ENCODE measurements at regions not wholly inside any gene's neighbourhood (a gene's known extent, or its start where the extent isn't known, plus 50 kb on each side); places are given as distances from the start of the nearest gene placed in this dataset.
A peak's percentile ranks its signal among the peaks of the same experiment; 100 is the strongest.
"Not testable (repeated sequence)": the region's sequence is repeated elsewhere in the genome, so short reads cannot be mapped to it uniquely, and the experiment has no call there.

DNA sequence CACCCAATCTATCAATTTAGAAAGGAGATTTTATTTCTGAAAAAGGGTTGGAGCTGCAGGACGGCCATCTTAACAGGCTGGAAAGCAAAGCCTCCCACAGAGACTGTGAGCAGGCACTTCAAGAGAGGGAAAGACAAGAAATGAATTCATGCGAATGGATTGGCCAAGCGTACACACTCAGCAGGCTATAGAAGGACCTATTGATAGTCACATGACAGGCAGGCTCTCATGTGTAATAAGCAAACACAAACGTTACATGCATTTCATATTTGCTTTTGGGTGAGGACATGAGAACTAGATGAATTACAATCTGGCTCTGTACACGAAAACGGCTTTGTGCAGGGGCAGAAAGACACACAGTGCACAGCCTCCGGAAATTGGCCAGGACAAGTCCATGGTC is 83.9 kb upstream of the GOLGA6L6 start:
- not testable (repeated sequence) for DNase-seq (ENCODE audit: low spot score)

DNA sequence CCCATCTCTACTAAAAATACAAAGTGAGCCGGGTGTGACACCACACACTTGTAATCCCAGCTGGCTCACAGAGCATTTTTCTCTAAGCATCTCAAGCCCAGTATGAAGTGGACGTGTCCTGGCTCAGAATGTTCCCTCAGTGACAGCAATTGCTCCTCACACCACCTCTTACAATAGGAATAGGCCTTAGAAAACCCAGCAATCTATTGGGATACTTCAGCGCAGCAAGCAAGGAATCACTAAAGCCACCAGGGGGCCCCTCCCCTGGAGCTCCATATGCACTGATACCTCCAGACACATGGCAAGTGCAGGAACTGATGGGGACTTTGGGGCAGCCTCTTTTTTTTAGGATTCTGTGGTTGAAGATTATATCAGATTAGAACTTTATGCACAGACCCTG is 82.5 kb upstream of the GOLGA6L6 start:
- DNase-seq (ENCODE audit: low spot score) = not testable (repeated sequence)

DNA sequence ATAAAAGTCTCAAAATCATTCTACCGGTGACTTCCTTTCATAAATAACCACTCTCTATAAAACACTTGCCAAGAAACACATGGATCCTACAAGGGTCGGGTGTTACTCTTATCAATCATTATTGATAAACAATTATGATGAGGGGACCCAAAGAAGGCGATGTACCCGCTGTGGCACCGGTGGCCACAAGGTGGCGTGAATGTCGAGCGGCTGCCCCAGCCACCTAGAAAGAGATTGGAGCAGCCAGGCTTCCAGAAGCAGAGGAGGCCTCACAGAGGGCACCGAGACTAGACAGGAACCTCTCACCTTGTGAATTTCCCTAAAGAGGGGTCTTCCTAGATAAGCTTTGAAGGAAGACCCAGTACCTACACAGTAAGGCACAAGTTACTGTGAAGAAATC is 80.5 kb upstream of the GOLGA6L6 start:
- DNase-seq (ENCODE audit: low spot score) = not testable (repeated sequence)

- DNase-seq (ENCODE audit: low spot score) = not testable (repeated sequence)
Measured at GRCh38 chr15:20614549-20614948, 72.9 kb upstream of the GOLGA6L6 start.

GRCh38 chr15:20612796-20613195 is 71.2 kb upstream of the GOLGA6L6 start:
- DNase-seq (ENCODE audit: low spot score) = peak; percentile 49

DNA sequence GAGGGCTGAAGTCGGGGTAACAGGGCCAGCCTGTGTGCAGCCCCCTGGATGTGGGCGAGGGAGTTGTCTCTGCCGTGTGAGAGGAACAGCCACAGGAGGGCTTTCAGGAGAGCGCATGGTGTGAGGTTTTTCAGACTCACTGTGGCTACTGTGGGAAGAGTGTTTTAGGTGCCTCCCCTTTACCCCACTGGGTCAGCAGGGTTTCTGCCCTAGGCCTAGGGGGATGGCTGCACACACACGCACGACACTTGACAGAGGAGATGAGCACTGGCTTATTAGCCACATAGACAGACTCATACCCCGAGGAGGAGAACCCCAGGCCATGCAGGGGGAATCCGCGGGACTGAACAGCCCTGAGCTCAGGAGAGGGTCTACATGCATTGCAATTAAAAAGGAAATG is 70.8 kb upstream of the GOLGA6L6 start:
- DNase-seq (ENCODE audit: low spot score) = peak; percentile 47

- DNase-seq (ENCODE audit: low spot score) = not testable (repeated sequence)
Measured at GRCh38 chr15:20611667-20612290, 70.2 kb upstream of the GOLGA6L6 start.

- DNase-seq (ENCODE audit: low spot score) = not testable (repeated sequence)
Measured at GRCh38 chr15:20608179-20608578, 66.6 kb upstream of the GOLGA6L6 start.

DNA sequence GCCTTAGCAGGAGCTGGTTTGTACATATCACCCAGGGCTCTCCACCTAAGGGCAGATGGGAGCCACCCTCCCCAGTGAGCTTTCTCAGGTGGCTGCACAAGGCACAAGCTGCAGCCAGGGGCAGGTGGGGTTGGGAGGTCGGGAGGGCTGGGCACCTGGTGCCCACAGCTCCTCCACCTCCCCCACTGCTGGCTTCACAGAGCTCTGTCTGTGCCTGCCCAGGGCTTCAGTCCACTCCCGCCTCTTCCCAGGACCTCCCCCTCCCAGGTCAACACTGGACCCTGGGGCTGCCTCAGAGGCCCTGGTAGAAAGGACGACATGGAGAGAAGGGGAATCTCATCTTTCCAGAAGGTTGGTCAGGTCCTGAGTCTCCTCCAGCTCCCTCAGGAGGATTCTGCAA is 55.6 kb upstream of the GOLGA6L6 start:
- DNase-seq (ENCODE audit: low spot score) = not testable (repeated sequence)

DNA sequence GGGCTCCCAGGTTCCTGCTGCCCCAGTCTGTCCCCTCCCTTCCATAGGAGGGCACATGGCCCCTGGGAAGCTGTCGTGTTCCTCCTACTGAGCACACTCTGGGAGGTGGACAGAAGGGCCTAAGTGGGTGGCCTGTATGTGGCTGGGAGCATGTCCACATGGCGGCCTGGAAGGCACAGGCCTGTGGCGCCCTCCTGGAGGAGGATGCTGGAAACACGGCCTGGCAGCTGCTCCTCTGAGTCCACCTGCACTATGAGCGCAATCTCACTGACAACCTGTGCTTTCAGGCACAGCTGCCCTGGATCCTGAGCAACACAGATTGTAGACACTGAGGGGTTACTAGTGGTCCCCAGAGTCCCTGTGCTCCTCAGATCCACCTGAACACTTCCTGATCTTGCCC is 52.6 kb upstream of the GOLGA6L6 start:
- not testable (repeated sequence) for DNase-seq (ENCODE audit: low spot score)

- DNase-seq (ENCODE audit: low spot score) = peak; percentile 69
Measured at GRCh38 chr15:20591936-20592335, 50.3 kb upstream of the GOLGA6L6 start.
